ENCODE measurements at regions not wholly inside any gene's neighbourhood (a gene's known extent, or its start where the extent isn't known, plus 50 kb on each side); places are given as distances from the start of the nearest gene placed in this dataset.

DNA sequence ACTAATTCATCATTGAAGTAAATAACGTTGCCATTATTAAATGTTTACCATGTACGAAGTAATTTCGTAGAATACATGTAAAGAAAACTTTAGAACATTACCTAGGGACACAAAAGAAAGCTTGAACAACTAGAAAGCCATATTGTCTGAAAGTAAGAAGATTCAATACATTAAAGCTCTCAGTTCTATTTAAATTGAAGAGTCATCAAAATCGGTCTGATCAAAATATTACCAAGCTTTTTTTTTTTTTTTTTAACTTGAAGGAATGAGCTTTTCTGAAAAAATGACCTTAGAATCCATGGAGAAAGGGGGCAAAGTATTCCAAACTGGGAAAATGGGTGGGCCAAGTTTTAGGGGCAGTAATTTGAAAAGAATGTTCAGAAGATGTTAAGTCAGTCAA lies 300.8 kb downstream of the GPD2 start:
- BruUV-seq (replicated peaks), result no TSS peak
- ChIA-PET CTCF (ENCODE audit: unreplicated experiment) (no interaction called here), POLR2A (interaction anchor here (0.9 kb wide), 1 partner anchor 11 kb away, joined by 3 read pairs; no protein-coding TSS in a partner anchor)
- no peak for DNase-seq (ENCODE audit: low spot score)
- intact Hi-C loops (cut with micrococcal nuclease; ENCODE audit: unreplicated experiment), result no loop called here
- Histone ChIP-seq H3K4me2 (ENCODE audit: low read length) (no peak overlapping the region), H3K27ac (ENCODE audit: low read depth, low read length, poor library complexity, severe bottlenecking) (no peak overlapping the region), H3K4me1 (ENCODE audit: insufficient read depth, low read length, poor library complexity, severe bottlenecking) (no peaks in the 10 kb centered on the region), H2AFZ (ENCODE audit: low read length) (no peak overlapping the region), H4K20me1 (ENCODE audit: insufficient read depth, low read length) (no peaks in the 10 kb centered on the region), H3K36me3 (ENCODE audit: insufficient read depth, low read length) (no peaks in the 10 kb centered on the region), H3K4me3 (ENCODE audit: low read depth, low read length, poor library complexity, severe bottlenecking) (no peak overlapping the region), H3K9me2 (ENCODE audit: insufficient read depth, low read length) (no peaks in the 10 kb centered on the region), H3K79me2 (ENCODE audit: insufficient read depth, low read depth, low read length) (no peaks in the 10 kb centered on the region), H3K9me3 (ENCODE audit: low read length) (no peaks in the 10 kb centered on the region)
- TF ChIP-seq, protein P1, sequence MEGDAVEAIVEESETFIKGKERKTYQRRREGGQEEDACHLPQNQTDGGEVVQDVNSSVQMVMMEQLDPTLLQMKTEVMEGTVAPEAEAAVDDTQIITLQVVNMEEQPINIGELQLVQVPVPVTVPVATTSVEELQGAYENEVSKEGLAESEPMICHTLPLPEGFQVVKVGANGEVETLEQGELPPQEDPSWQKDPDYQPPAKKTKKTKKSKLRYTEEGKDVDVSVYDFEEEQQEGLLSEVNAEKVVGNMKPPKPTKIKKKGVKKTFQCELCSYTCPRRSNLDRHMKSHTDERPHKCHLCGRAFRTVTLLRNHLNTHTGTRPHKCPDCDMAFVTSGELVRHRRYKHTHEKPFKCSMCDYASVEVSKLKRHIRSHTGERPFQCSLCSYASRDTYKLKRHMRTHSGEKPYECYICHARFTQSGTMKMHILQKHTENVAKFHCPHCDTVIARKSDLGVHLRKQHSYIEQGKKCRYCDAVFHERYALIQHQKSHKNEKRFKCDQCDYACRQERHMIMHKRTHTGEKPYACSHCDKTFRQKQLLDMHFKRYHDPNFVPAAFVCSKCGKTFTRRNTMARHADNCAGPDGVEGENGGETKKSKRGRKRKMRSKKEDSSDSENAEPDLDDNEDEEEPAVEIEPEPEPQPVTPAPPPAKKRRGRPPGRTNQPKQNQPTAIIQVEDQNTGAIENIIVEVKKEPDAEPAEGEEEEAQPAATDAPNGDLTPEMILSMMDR (conservative IDR thresholded peaks at IDR 0.05; ENCODE audit: low read length), result no peak
- TF ChIP-seq EZH2phosphoT487 (IDR thresholded peaks at IDR 0.05; ENCODE audit: borderline replicate concordance, low read depth, low read length), result no peak

DNA sequence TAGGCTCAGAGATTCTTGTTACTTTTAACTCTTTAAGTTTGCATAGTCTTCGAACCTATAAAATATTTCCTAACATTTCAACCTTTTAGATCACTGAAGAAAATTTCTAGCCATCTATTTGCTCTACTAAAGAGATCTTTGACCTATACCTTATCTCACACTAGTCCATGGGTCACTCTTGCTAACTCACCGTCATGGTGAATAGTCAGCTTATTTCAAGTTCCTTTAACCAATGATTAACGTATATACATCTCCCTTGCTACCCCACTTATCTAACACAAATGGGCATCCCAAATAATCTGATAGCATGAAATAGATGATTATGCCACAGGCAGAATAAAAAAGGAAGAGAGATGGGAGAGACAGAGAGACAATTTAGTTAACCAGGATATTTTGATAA lies 303.1 kb downstream of the GPD2 start:
- no peak overlapping the region for H3K4me3 ChIP-seq (ENCODE audit: low read depth, low read length, poor library complexity, severe bottlenecking)
- no TSS peak for BruUV-seq (replicated peaks)
- ChIA-PET POLR2A (no interaction called here), CTCF (ENCODE audit: unreplicated experiment) (no interaction called here)
- intact Hi-C loops (cut with micrococcal nuclease; ENCODE audit: unreplicated experiment), result no loop called here
- no peaks in the 10 kb centered on the region for H3K79me2 ChIP-seq (ENCODE audit: insufficient read depth, low read depth, low read length)
- no peak for DNase-seq (ENCODE audit: low spot score)
- H3K4me1 ChIP-seq (ENCODE audit: insufficient read depth, low read length, poor library complexity, severe bottlenecking), result no peaks in the 10 kb centered on the region
- TF ChIP-seq, protein P1 (conservative IDR thresholded peaks at IDR 0.05; ENCODE audit: low read length), result no peak
- no peak for TF ChIP-seq EZH2phosphoT487 (IDR thresholded peaks at IDR 0.05; ENCODE audit: borderline replicate concordance, low read depth, low read length)
- H3K9me3 ChIP-seq (ENCODE audit: low read length), result no peaks in the 10 kb centered on the region
- no peaks in the 10 kb centered on the region for H3K9me2 ChIP-seq (ENCODE audit: insufficient read depth, low read length)
- no peak overlapping the region for H2AFZ ChIP-seq (ENCODE audit: low read length)
- H3K36me3 ChIP-seq (ENCODE audit: insufficient read depth, low read length), result no peaks in the 10 kb centered on the region
- H3K27ac ChIP-seq (ENCODE audit: low read depth, low read length, poor library complexity, severe bottlenecking), result no peak overlapping the region
- H4K20me1 ChIP-seq (ENCODE audit: insufficient read depth, low read length), result no peaks in the 10 kb centered on the region
- no peak overlapping the region for H3K4me2 ChIP-seq (ENCODE audit: low read length)

DNA sequence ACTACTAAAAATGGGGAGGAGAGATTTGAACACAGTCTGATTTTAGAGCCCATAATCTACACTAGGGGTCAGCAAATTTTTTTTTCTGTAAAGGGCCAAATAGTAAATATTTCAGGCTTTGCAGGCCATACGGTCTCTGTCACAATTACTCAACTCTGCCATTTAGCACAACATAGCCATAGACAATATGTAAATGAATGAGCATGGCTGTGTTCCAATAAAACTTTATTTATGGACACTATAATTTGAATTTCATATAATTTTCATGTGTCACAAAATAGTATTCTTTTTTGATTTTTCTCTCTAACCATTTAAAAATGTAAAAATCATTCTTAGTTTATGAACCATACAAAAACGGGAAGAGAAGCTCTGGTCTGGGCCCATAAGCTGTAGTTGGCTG lies 309.4 kb downstream of the GPD2 start:
- no TSS peak for BruUV-seq (replicated peaks)
- no peaks in the 10 kb centered on the region for H3K9me2 ChIP-seq (ENCODE audit: insufficient read depth, low read length)
- no peak for DNase-seq (ENCODE audit: low spot score)
- no peak overlapping the region for H3K4me2 ChIP-seq (ENCODE audit: low read length)
- POLR2A ChIA-PET, result interaction anchor here (0.5 to 0.7 kb wide), 3 partner anchors 9 to 191 kb away, joined by 3 read pairs; no protein-coding TSS in a partner anchor
- TF ChIP-seq EZH2phosphoT487 (IDR thresholded peaks at IDR 0.05; ENCODE audit: borderline replicate concordance, low read depth, low read length), result no peak
- TF ChIP-seq, protein P1 (conservative IDR thresholded peaks at IDR 0.05; ENCODE audit: low read length), result no peak
- H4K20me1 ChIP-seq (ENCODE audit: insufficient read depth, low read length), result no peaks in the 10 kb centered on the region
- H3K79me2 ChIP-seq (ENCODE audit: insufficient read depth, low read depth, low read length), result no peaks in the 10 kb centered on the region
- no peaks in the 10 kb centered on the region for H3K9me3 ChIP-seq (ENCODE audit: low read length)
- no peak overlapping the region for H3K4me3 ChIP-seq (ENCODE audit: low read depth, low read length, poor library complexity, severe bottlenecking)
- CTCF ChIA-PET (ENCODE audit: unreplicated experiment), result no interaction called here
- H3K36me3 ChIP-seq (ENCODE audit: insufficient read depth, low read length), result no peaks in the 10 kb centered on the region
- intact Hi-C loops (cut with micrococcal nuclease; ENCODE audit: unreplicated experiment), result no loop called here
- no peak overlapping the region for H2AFZ ChIP-seq (ENCODE audit: low read length)
- no peaks in the 10 kb centered on the region for H3K4me1 ChIP-seq (ENCODE audit: insufficient read depth, low read length, poor library complexity, severe bottlenecking)
- H3K27ac ChIP-seq (ENCODE audit: low read depth, low read length, poor library complexity, severe bottlenecking), result no peak overlapping the region

Measured in OCI-LY7 (cell line).